Fibroblast of gingiva (primary cell): ENCODE measurements at regions not wholly inside any gene's neighbourhood (a gene's known extent, or its start where the extent isn't known, plus 50 kb on each side); places are given as distances from the start of the nearest gene placed in this dataset.
"Not testable (repeated sequence)": the region's sequence is repeated elsewhere in the genome, so short reads cannot be mapped to it uniquely, and the experiment has no call there.

Source experiments
- DNase-seq: peaks from one replicate; pipeline ENCODE4 v3.0.0-alpha.2; 2011; ENCODE audit warnings: low read depth

DNA sequence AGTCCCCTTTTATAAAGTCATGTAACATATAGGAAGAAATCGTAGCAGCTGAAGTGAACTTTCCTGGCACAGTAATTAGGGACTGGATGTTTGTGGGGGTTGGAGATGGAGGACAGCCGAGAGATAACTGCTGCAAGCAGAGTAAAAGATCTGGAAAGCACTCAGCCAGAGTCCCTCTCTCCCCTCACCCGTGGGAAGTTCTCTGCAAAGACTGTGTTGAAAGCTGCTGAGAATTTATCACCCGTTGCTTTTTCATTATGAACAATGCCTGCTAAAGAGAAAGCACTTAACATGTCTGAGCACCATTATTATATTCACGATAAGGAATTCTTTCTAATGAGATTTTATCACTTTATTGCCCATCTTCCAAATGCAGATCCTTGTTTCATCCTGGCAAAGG, 248.8 kb downstream of the SHOX2 start:
- no peak for DNase-seq

DNA sequence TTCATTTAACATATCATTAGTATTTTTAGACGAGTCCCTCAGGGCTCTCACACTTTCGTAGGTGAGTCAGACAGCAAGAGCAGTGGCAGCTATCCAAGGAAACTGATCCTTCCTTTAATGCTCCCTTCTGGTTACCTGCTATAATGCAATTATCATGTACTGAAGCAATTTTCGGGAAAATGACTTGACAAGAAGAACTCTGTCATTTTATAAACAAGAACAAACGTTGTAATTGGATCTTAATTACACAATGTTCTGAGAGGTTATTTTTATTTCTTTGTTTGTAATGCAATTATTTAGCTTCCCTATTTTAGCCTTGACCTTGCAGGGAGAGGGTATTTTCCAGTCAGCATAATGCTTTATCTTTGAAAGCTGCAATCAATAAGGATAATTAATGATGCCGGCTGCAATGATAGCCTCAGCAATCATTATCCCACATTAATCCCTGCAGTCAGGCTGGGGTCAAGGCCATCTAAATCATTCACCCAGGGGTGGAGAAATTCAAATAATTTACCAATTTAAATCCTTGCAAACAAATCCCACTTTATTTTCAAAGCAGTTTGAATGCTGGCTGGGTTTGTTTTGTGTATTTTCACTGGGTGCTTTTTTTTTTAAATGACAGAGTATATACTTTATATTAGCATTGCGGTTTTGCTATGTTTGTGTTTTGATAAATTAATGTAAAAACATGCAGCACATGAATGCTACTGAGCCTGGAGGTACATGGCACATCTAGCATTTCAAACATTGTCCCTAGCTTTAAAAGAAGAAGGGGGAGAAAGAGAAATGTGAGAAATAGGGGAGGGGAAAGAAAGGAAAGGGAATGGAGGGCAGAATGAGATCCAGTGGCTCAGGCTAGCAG, 249.9 kb downstream of the SHOX2 start:
- peak; percentile 70 for DNase-seq

- DNase-seq: not testable (repeated sequence)
Measured at GRCh38 chr3:157845839-157846238, 260.4 kb downstream of the SHOX2 start.

DNA sequence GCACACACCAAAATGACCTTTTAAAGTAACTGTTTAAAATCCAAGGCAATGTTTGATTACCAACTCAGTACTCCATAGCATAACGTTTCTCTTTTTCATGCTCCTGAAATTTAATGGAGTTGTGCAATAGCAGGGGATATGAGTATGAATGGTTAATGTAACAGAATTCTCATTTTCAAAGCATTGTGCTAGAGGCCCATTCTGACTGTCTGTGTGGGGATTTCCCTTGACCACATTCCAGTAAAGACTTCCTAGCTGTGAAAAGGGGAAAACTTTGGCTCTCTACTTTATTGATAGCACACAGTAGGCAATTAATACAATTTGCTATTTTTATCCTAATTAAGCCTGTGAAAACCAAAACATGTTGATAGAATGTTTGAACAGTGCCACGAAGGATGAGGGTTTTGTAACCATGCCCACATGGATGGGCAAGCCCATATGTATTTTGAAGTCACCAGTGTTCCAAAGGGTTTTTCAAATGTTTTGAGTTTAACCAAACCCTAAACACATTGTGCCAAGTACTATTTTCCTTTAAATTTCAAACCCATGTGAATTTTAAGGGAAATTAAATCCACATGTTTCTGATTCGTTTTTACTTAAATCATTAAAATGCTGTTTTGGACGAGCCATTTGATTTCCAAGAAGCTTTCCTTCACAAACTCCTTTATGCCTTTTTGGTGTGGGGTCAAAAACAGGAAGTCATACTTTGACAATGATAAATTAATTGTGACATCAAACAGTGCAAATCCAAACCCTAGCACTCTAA, 261.2 kb downstream of the SHOX2 start:
- DNase-seq: peak; percentile 82

GRCh38 chr3:157844216-157844615, 262.0 kb downstream of the SHOX2 start:
- no peak for DNase-seq

DNA sequence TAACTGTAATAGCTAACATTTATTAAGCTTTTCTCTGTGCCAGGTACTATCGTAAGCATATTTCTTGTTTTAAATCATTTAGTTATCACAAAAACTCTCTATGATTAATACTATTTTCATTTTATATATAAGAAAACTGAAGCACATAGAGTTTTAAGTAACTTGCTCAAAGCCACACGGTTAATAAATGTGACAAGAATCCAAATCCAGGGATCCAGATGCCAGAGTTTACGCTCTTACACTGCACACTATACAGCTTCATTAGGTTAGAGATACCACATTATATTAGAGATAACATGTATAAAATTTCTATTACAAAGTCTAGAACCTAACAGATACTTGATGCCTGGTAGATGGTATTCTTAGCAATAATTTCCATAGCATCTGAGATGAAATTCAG, 265.2 kb downstream of the SHOX2 start:
- no peak for DNase-seq

- DNase-seq: no peak
Measured at GRCh38 chr3:157840564-157840963, 265.7 kb downstream of the SHOX2 start.

- DNase-seq: no peak
Measured at GRCh38 chr3:157838457-157838856, 267.8 kb downstream of the SHOX2 start.

DNA sequence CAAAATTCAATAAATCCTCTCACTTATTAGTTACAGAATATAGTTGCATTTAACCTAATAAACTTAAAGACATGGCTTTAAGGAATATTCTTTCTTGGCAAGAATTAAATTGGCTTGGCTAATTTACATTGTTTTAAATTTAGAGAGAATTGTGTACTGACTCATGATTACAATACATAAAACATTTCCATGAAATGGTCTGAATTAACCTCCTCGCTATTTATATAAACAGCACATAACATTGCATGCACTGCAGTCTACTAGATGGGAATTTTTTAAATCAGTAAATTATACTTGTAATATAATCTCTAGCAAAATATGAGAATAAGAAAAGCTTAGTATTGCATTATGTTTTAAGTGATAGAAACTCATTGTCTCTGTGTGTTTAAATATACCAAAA, 268.9 kb downstream of the SHOX2 start:
- peak; percentile 86 for DNase-seq

DNA sequence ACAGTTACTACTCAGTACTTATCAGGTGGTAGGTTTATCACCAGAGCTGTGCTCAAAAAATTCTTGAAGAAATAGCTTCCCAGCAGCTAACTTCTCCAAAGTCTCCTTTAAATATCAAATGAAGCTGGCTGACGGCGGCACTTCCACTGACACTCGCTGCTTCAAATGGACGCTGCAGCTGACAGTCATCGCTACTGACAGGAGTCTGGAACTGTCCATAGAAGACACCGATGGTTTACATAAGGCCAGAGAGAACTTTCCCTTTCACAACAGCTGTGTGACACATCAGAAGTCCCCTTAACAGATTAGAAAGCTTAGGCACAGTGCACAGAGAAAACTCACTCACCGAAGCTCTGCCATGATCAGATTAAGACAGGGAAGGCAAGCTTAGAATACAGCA, 270.2 kb downstream of the SHOX2 start:
- DNase-seq: peak; percentile 36

GRCh38 chr3:157832588-157832987, 273.6 kb downstream of the SHOX2 start:
- DNase-seq: peak; percentile 81

DNA sequence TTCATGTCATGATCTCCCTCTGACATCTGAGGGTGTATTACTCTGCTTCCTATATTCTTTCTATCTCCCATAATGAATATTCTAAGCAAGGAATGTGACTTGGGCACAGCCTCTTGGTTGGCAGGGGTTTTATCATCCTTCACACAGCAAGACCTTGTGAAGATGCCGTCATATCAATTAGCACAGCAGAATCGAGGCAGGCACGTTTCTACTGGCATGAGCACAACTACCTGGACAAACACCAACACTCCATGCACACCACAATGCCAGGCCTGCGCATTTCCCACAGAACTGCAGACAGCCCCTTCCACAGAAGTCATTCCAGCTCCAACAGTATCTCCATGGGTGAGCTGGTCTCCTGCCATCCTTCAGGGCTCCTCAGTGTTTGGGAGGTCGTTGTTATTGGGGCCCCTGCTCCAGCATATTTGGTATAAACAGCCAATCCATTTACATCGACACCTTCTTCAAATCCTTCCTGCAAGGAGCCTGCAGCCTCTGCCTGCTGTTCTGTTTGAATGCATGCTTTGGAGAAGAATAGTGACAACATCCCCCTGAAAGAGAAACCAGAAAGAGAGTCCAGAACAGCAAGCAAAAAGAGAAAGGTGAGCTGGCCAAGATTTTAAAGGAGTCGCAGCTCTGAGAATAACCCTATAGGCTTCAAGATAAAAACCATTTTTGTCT, 275.5 kb downstream of the SHOX2 start:
- DNase-seq: no peak

GRCh38 chr3:157829786-157830185, 276.4 kb downstream of the SHOX2 start:
- no peak for DNase-seq

DNA sequence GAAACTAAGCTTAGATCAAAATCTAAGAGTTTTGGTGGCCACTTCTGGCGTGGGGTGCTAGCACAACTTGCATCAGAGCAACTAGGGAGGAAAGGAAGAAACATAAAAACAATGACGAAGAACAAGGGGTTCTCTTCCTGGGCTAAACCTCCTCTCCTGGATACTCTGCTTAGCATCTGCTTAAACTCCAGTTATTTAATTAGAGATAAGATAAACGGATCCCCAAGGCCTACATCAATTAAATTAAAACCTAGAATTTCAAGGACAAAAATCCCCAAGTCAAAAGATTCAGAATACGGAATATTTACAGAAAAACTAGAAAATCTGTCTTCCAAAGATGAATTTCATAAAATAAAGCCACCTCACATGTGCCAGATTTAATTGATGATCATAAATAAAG, 281.9 kb downstream of the SHOX2 start:
- DNase-seq: no peak

- DNase-seq: no peak
Measured at GRCh38 chr3:157823050-157823449, 283.2 kb downstream of the SHOX2 start.

GRCh38 chr3:157820157-157820517, 286.1 kb downstream of the SHOX2 start:
- DNase-seq: no peak

DNA sequence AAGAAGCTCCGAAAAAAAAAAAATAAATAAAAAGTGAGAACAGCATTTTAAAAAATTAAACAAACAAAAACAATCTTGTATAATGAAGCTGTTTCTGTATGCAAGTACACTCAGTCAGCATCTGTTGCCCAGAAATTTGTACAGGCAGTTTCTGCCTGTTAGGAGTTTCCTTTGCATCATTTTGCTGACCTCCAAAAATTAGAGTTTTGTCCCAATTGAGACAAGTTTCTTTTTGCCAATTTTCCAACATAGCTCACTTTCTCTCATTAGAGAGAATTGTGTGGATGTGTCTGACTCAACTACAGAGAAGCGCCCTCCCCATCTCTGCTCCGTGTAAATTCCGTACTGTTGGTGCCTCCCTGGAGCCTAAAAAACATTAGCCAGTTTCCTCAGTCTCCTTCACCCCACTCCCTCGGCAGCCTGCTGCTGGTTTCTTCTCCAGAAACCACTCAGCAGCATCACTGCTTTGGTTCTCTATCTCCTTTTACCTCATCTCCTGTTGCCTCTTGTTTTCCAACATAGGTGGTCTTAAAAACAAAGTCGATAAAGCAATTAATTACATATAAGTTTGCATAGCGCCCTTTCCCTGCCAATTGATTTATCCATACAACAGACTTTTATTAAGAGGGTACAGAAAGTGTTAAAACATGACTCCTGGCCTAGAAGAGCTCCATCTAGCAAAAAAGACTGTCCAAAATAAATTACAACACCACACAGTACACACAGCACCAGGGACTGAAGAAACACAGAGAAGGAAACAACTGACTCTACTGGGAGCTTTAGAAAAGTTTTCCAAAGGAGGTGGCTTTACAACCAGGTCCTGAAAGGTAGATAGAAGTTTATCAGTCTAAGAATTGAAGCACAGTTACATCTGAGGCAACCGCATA, 286.7 kb downstream of the SHOX2 start:
- no peak for DNase-seq

- no peak for DNase-seq
Measured at GRCh38 chr3:157816896-157817295, 289.3 kb downstream of the SHOX2 start.

GRCh38 chr3:157816296-157816695, 289.9 kb downstream of the SHOX2 start:
- DNase-seq: peak; percentile 78

GRCh38 chr3:157815739-157816138, 290.5 kb downstream of the SHOX2 start:
- no peak for DNase-seq

DNA sequence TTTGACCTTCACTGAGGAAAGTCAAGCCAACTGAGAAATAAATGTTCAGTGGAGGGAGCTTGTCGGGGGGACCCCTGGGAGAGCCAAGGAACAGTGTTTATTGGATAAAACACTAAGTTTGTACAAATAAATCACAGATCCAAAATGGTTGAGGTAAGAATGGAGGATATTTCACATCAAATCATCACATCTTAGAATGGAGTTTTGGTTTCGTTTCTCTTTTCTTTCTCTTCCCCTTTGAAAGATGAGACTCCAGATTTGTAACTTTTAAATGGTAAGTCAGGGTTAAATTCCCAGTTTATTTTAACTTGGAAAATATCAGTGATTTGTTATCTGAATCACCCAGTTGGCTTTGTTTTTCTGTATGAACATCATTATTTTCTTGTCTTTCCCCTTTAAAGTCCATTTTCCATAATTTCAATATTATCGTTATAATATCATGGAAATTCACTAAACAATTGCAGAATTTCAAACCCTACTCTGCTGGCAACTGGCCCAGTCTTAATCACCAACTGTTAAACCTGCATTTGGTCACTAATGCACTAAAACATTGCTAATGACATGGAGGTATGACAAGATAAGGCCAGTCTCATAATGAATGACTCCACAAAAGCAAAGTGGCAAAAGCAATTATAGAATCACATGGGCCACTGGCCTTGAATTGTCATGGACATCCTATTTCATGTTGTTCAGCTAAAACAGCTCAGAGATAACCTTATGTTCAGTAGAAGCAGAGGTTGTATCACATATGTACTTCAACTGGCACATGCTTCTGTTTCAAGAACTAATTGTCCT, 295.1 kb downstream of the SHOX2 start:
- DNase-seq: no peak
